ENCODE measurements at regions not wholly inside any gene's neighbourhood (a gene's known extent, or its start where the extent isn't known, plus 50 kb on each side); places are given as distances from the start of the nearest gene placed in this dataset.

GRCh38 chr7:67593794-67594193, 597.2 kb downstream of the TYW1 start:
- H3K27me3 ChIP-seq (ENCODE audit: insufficient read depth, low read length, poor library complexity), result no peaks in the 10 kb centered on the region
- H3K4ac ChIP-seq (ENCODE audit: low read depth, low read length), result no peak overlapping the region
- H4K8ac ChIP-seq (ENCODE audit: low read depth, low read length), result no peak overlapping the region
- H3K79me2 ChIP-seq (ENCODE audit: control insufficient read depth, insufficient read depth, low read length), result no peaks in the 10 kb centered on the region
- H3K79me1 ChIP-seq (ENCODE audit: low read length), result no peaks in the 10 kb centered on the region
- DNase-seq, result no peak
- H2AK5ac ChIP-seq (ENCODE audit: low read length), result no peak overlapping the region
- H2BK120ac ChIP-seq (ENCODE audit: low read depth, low read length), result no peak overlapping the region
- H4K5ac ChIP-seq (ENCODE audit: low read length), result no peak overlapping the region
- H3K27ac ChIP-seq (ENCODE audit: low read depth, low read length), result no peak overlapping the region
- H3K9ac ChIP-seq (ENCODE audit: low read length), result no peak overlapping the region
- no peak overlapping the region for H3K18ac ChIP-seq (ENCODE audit: low read length)
- no CpG with 5 or more reads among the region's 6 CpGs for WGBS (ENCODE audit: extremely low coverage, insufficient coverage, low lambda C conversion rate)
- no peak overlapping the region for H2BK15ac ChIP-seq (replicated peaks; ENCODE audit: low read depth)
- H3K36me3 ChIP-seq (ENCODE audit: control insufficient read depth, insufficient read depth, low read length), result no peaks in the 10 kb centered on the region
- no peak overlapping the region for H3K4me2 ChIP-seq (ENCODE audit: low read length)
- no peak overlapping the region for H3K4me3 ChIP-seq (ENCODE audit: low read length)
- H3K4me1 ChIP-seq (ENCODE audit: control insufficient read depth, low read depth, low read length), result no peaks in the 10 kb centered on the region
- no peak overlapping the region for H3K56ac ChIP-seq (ENCODE audit: low read length)
- H2BK5ac ChIP-seq (ENCODE audit: low read length), result no peak overlapping the region
- no peak overlapping the region for H3K23ac ChIP-seq (ENCODE audit: low read length)

DNA sequence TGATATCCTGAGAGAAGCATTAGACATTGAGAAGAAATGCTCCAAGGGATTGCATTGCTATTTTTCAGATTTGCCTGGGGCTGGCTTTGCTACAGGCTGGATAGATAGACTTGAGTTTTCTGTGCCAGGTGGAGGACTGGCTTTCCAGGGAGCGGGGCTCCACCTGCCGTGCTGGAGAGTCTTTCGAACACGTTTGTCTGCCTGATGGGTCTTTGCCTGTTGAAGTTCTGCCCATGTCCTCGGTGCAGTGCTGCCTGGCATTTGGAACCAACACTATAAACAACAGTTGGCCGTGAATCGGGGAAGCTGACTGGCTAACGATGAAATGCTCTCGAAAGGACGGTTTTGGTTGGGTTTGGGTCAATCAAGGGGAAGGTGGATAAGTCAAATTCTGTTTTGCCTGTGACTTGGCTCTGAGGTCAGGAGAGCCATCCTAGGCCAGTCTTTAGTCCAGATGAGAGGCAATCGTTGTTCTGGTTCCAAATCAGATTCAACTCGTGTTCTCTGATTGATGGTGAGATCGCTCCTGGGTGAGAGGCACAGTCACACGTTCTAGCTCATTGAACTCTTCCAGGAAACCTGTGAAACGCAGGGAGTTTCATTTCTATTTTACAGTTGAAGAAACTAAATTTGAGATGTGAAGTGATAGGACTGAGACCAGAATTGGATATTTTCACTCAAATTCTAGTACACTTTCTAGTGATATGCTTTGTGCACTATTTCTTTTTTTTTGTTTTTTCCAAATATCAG, 599.0 kb downstream of the TYW1 start:
- no peak overlapping the region for H3K23ac ChIP-seq (ENCODE audit: low read length)
- H3K9ac ChIP-seq (ENCODE audit: low read length), result no peak overlapping the region
- no peaks in the 10 kb centered on the region for H3K36me3 ChIP-seq (ENCODE audit: control insufficient read depth, insufficient read depth, low read length)
- DNase-seq, result no peak
- no peak overlapping the region for H2AK5ac ChIP-seq (ENCODE audit: low read length)
- H3K18ac ChIP-seq (ENCODE audit: low read length), result no peak overlapping the region
- no peaks in the 10 kb centered on the region for H3K4me1 ChIP-seq (ENCODE audit: control insufficient read depth, low read depth, low read length)
- no peak overlapping the region for H4K8ac ChIP-seq (ENCODE audit: low read depth, low read length)
- no peaks in the 10 kb centered on the region for H3K79me1 ChIP-seq (ENCODE audit: low read length)
- WGBS (ENCODE audit: extremely low coverage, insufficient coverage, low lambda C conversion rate), result no CpG with 5 or more reads among the region's 15 CpGs
- H2BK15ac ChIP-seq (replicated peaks; ENCODE audit: low read depth), result no peak overlapping the region
- H3K4ac ChIP-seq (ENCODE audit: low read depth, low read length), result no peak overlapping the region
- no peak overlapping the region for H3K27ac ChIP-seq (ENCODE audit: low read depth, low read length)
- H3K27me3 ChIP-seq (ENCODE audit: insufficient read depth, low read length, poor library complexity), result no peaks in the 10 kb centered on the region
- no peak overlapping the region for H2BK5ac ChIP-seq (ENCODE audit: low read length)
- no peak overlapping the region for H3K4me2 ChIP-seq (ENCODE audit: low read length)
- H4K5ac ChIP-seq (ENCODE audit: low read length), result no peak overlapping the region
- no peak overlapping the region for H2BK120ac ChIP-seq (ENCODE audit: low read depth, low read length)
- no peak overlapping the region for H3K4me3 ChIP-seq (ENCODE audit: low read length)
- no peak overlapping the region for H3K56ac ChIP-seq (ENCODE audit: low read length)
- H3K79me2 ChIP-seq (ENCODE audit: control insufficient read depth, insufficient read depth, low read length), result no peaks in the 10 kb centered on the region

DNA sequence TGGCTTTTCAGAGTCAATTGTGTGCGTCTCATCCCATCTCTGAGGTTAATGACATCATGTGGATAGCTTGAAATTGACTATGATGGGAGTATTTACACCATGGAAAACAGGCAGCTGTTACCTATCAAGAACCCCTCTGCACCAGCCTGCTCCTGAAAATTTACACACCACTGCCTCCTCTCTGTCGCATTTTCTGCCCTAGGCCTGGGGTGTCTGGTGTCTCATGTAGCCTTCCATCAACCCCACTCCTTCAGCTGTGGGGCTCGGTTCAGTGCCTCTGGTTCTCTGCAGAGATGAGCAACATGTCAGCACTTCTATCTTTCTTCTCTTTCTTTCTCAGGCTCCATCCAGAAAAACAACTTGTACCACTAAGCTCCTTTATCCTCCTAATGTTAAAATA, 600.5 kb downstream of the TYW1 start:
- H3K27me3 ChIP-seq (ENCODE audit: insufficient read depth, low read length, poor library complexity), result no peaks in the 10 kb centered on the region
- H3K36me3 ChIP-seq (ENCODE audit: control insufficient read depth, insufficient read depth, low read length), result no peaks in the 10 kb centered on the region
- H3K4ac ChIP-seq (ENCODE audit: low read depth, low read length), result no peak overlapping the region
- no peak overlapping the region for H2AK5ac ChIP-seq (ENCODE audit: low read length)
- no peaks in the 10 kb centered on the region for H3K79me1 ChIP-seq (ENCODE audit: low read length)
- no peak overlapping the region for H4K8ac ChIP-seq (ENCODE audit: low read depth, low read length)
- no peak overlapping the region for H3K27ac ChIP-seq (ENCODE audit: low read depth, low read length)
- no peak for DNase-seq
- H2BK15ac ChIP-seq (replicated peaks; ENCODE audit: low read depth), result no peak overlapping the region
- H3K18ac ChIP-seq (ENCODE audit: low read length), result no peak overlapping the region
- no peak overlapping the region for H2BK120ac ChIP-seq (ENCODE audit: low read depth, low read length)
- H2BK5ac ChIP-seq (ENCODE audit: low read length), result no peak overlapping the region
- H4K5ac ChIP-seq (ENCODE audit: low read length), result no peak overlapping the region
- no peaks in the 10 kb centered on the region for H3K4me1 ChIP-seq (ENCODE audit: control insufficient read depth, low read depth, low read length)
- H3K79me2 ChIP-seq (ENCODE audit: control insufficient read depth, insufficient read depth, low read length), result no peaks in the 10 kb centered on the region
- no peak overlapping the region for H3K4me3 ChIP-seq (ENCODE audit: low read length)
- no peak overlapping the region for H3K23ac ChIP-seq (ENCODE audit: low read length)
- no CpG with 5 or more reads among the region's 3 CpGs for WGBS (ENCODE audit: extremely low coverage, insufficient coverage, low lambda C conversion rate)
- H3K56ac ChIP-seq (ENCODE audit: low read length), result no peak overlapping the region
- no peak overlapping the region for H3K9ac ChIP-seq (ENCODE audit: low read length)
- no peak overlapping the region for H3K4me2 ChIP-seq (ENCODE audit: low read length)

GRCh38 chr7:67598469-67598868, 601.8 kb downstream of the TYW1 start:
- H3K23ac ChIP-seq (ENCODE audit: low read length), result no peak overlapping the region
- no peak overlapping the region for H3K18ac ChIP-seq (ENCODE audit: low read length)
- no peak for DNase-seq
- H3K4me2 ChIP-seq (ENCODE audit: low read length), result no peak overlapping the region
- H3K4me3 ChIP-seq (ENCODE audit: low read length), result no peak overlapping the region
- H3K4ac ChIP-seq (ENCODE audit: low read depth, low read length), result no peak overlapping the region
- no peaks in the 10 kb centered on the region for H3K79me1 ChIP-seq (ENCODE audit: low read length)
- H3K4me1 ChIP-seq (ENCODE audit: control insufficient read depth, low read depth, low read length), result no peaks in the 10 kb centered on the region
- no peak overlapping the region for H3K27ac ChIP-seq (ENCODE audit: low read depth, low read length)
- no peak overlapping the region for H2BK15ac ChIP-seq (replicated peaks; ENCODE audit: low read depth)
- H2AK5ac ChIP-seq (ENCODE audit: low read length), result no peak overlapping the region
- no peak overlapping the region for H3K9ac ChIP-seq (ENCODE audit: low read length)
- no peak overlapping the region for H4K5ac ChIP-seq (ENCODE audit: low read length)
- H3K27me3 ChIP-seq (ENCODE audit: insufficient read depth, low read length, poor library complexity), result no peaks in the 10 kb centered on the region
- H2BK5ac ChIP-seq (ENCODE audit: low read length), result no peak overlapping the region
- no peak overlapping the region for H4K8ac ChIP-seq (ENCODE audit: low read depth, low read length)
- no peaks in the 10 kb centered on the region for H3K36me3 ChIP-seq (ENCODE audit: control insufficient read depth, insufficient read depth, low read length)
- no peak overlapping the region for H3K56ac ChIP-seq (ENCODE audit: low read length)
- no peak overlapping the region for H2BK120ac ChIP-seq (ENCODE audit: low read depth, low read length)
- no peaks in the 10 kb centered on the region for H3K79me2 ChIP-seq (ENCODE audit: control insufficient read depth, insufficient read depth, low read length)

GRCh38 chr7:67599331-67600062, 602.9 kb downstream of the TYW1 start:
- Histone ChIP-seq H4K8ac (ENCODE audit: low read depth, low read length) (no peak overlapping the region), H2BK15ac (replicated peaks; ENCODE audit: low read depth) (no peak overlapping the region), H3K4me3 (ENCODE audit: low read length) (no peak overlapping the region)

More at GRCh38 chr7:67599331-67600062, 602.9 kb downstream of the TYW1 start:
- H2BK5ac ChIP-seq (ENCODE audit: low read length), result no peak overlapping the region
- H3K79me2 ChIP-seq (ENCODE audit: control insufficient read depth, insufficient read depth, low read length), result no peaks in the 10 kb centered on the region
- no peaks in the 10 kb centered on the region for H3K79me1 ChIP-seq (ENCODE audit: low read length)
- no peaks in the 10 kb centered on the region for H3K27me3 ChIP-seq (ENCODE audit: insufficient read depth, low read length, poor library complexity)
- no peaks in the 10 kb centered on the region for H3K4me1 ChIP-seq (ENCODE audit: control insufficient read depth, low read depth, low read length)
- H2BK120ac ChIP-seq (ENCODE audit: low read depth, low read length), result no peak overlapping the region
- H3K18ac ChIP-seq (ENCODE audit: low read length), result no peak overlapping the region
- no peak overlapping the region for H2AK5ac ChIP-seq (ENCODE audit: low read length)
- H3K4ac ChIP-seq (ENCODE audit: low read depth, low read length), result no peak overlapping the region
- no peak overlapping the region for H4K5ac ChIP-seq (ENCODE audit: low read length)
- H3K9ac ChIP-seq (ENCODE audit: low read length), result no peak overlapping the region
- H3K36me3 ChIP-seq (ENCODE audit: control insufficient read depth, insufficient read depth, low read length), result no peaks in the 10 kb centered on the region
- no peak for DNase-seq
- H3K56ac ChIP-seq (ENCODE audit: low read length), result no peak overlapping the region
- H3K4me2 ChIP-seq (ENCODE audit: low read length), result no peak overlapping the region
- WGBS (ENCODE audit: extremely low coverage, insufficient coverage, low lambda C conversion rate), result no CpG with 5 or more reads among the region's 10 CpGs
- no peak overlapping the region for H3K23ac ChIP-seq (ENCODE audit: low read length)
- no peak overlapping the region for H3K27ac ChIP-seq (ENCODE audit: low read depth, low read length)
